Parathyroid adenoma (tissue), 2 donors: ENCODE measurements at regions not wholly inside any gene's neighbourhood (a gene's known extent, or its start where the extent isn't known, plus 50 kb on each side); places are given as distances from the start of the nearest gene placed in this dataset.

Experiments
- H2AFZ ChIP-seq: fragments of 300-600 bp; sonication (generic); one replicate; pipeline ENCODE4 v1.7.0; 2017; ENCODE audit warnings: antibody characterized with exemption, mild to moderate bottlenecking
- H3K27ac ChIP-seq: fragments of 300-600 bp; sonication (generic); one replicate; pipeline ENCODE4 v1.7.0; 2017
- H3K27me3 ChIP-seq: fragments of 300-600 bp; sonication (generic); one replicate; pipeline ENCODE4 v1.7.0; 2017; ENCODE audit warnings: low read length; ENCODE audit not compliant: control insufficient read depth, insufficient read depth
- H3K36me3 ChIP-seq: fragments of 300-600 bp; sonication (generic); one replicate; pipeline ENCODE4 v1.7.0; 2017; ENCODE audit warnings: low read length; ENCODE audit not compliant: control insufficient read depth, insufficient read depth
- H3K4me1 ChIP-seq: fragments of 300-600 bp; sonication (generic); one replicate; pipeline ENCODE4 v1.7.0; 2017; ENCODE audit warnings: control low read depth
- H3K4me2 ChIP-seq: fragments of 300-600 bp; sonication (generic); one replicate; pipeline ENCODE4 v1.7.0; 2017; ENCODE audit warnings: low read length
- H3K4me3 ChIP-seq: fragments of 300-600 bp; sonication (generic); one replicate; pipeline ENCODE4 v1.7.0; 2017; ENCODE audit warnings: low read depth, low read length
- H3K79me2 ChIP-seq: fragments of 300-600 bp; sonication (generic); one replicate; pipeline ENCODE4 v1.7.0; 2017; ENCODE audit warnings: control low read depth
- H3K9ac ChIP-seq: fragments of 300-600 bp; sonication (generic); one replicate; pipeline ENCODE4 v1.7.0; 2017; ENCODE audit warnings: mild to moderate bottlenecking
- H3K9me3 ChIP-seq: fragments of 300-600 bp; sonication (generic); one replicate; pipeline ENCODE4 v1.7.0; 2017; ENCODE audit warnings: low read length; ENCODE audit not compliant: control insufficient read depth
- CTCF ChIP-seq: fragments of 300-600 bp; sonication (generic); IDR thresholded peaks from one replicate; pipeline ENCODE4 v1.7.0; 2017; ENCODE audit warnings: antibody characterized with exemption, mild to moderate bottlenecking
- donor health status: primary hyperparathyroidism.

GRCh38 chr3:128548426-128549282 lies 55.7 kb upstream of the GATA2 start:
- H3K9ac ChIP-seq: no peak overlapping the region
- no peak overlapping the region for H3K4me2 ChIP-seq
- no peaks in the 10 kb centered on the region for H3K27me3 ChIP-seq
- no peak overlapping the region for H3K4me3 ChIP-seq
- TF ChIP-seq CTCF: no peak
- H3K27ac ChIP-seq: peak overlapping the region; percentile 2
- no peak overlapping the region for H2AFZ ChIP-seq
- H3K9me3 ChIP-seq: no peaks in the 10 kb centered on the region
- H3K36me3 ChIP-seq: no peaks in the 10 kb centered on the region
- H3K4me1 ChIP-seq: no peaks in the 10 kb centered on the region
- no peaks in the 10 kb centered on the region for H3K79me2 ChIP-seq

- Histone ChIP-seq H3K36me3 (no peaks in the 10 kb centered on the region), H2AFZ (no peak overlapping the region), H3K4me1 (no peaks in the 10 kb centered on the region), H3K4me3 (no peak overlapping the region), H3K79me2 (no peaks in the 10 kb centered on the region), H3K27me3 (no peaks in the 10 kb centered on the region), H3K4me2 (no peak overlapping the region), H3K9me3 (no peaks in the 10 kb centered on the region), H3K27ac (no peak overlapping the region), H3K9ac (no peak overlapping the region)
- TF ChIP-seq CTCF: no peak
These were observed 55.0 kb upstream of the GATA2 start for GRCh38 chr3:128548021-128548420.

- no peaks in the 10 kb centered on the region for H3K9me3 ChIP-seq
- H3K27ac ChIP-seq: no peak overlapping the region
- no peaks in the 10 kb centered on the region for H3K79me2 ChIP-seq
These were observed 54.5 kb upstream of the GATA2 start for GRCh38 chr3:128547368-128547987.

GRCh38 chr3:128546646-128547045 lies 53.6 kb upstream of the GATA2 start:
- Histone ChIP-seq H3K4me2 (no peak overlapping the region), H3K27ac (no peak overlapping the region), H3K9ac (no peak overlapping the region)

More at GRCh38 chr3:128547368-128547987, 54.5 kb upstream of the GATA2 start:
- H3K4me1 ChIP-seq: no peaks in the 10 kb centered on the region
- no peak overlapping the region for H3K4me3 ChIP-seq
- H3K36me3 ChIP-seq: no peaks in the 10 kb centered on the region
- no peak for TF ChIP-seq CTCF
- H2AFZ ChIP-seq: no peak overlapping the region
- H3K27me3 ChIP-seq: no peaks in the 10 kb centered on the region
- H3K9ac ChIP-seq: no peak overlapping the region
- no peak overlapping the region for H3K4me2 ChIP-seq

More at GRCh38 chr3:128546646-128547045, 53.6 kb upstream of the GATA2 start:
- no peaks in the 10 kb centered on the region for H3K79me2 ChIP-seq
- no peak overlapping the region for H3K4me3 ChIP-seq
- H2AFZ ChIP-seq: no peak overlapping the region
- TF ChIP-seq CTCF: no peak
- H3K4me1 ChIP-seq: no peaks in the 10 kb centered on the region
- H3K9me3 ChIP-seq: no peaks in the 10 kb centered on the region
- no peaks in the 10 kb centered on the region for H3K36me3 ChIP-seq
- no peaks in the 10 kb centered on the region for H3K27me3 ChIP-seq
